ENCODE measurements at regions not wholly inside any gene's neighbourhood (a gene's known extent, or its start where the extent isn't known, plus 50 kb on each side); places are given as distances from the start of the nearest gene placed in this dataset.

DNA sequence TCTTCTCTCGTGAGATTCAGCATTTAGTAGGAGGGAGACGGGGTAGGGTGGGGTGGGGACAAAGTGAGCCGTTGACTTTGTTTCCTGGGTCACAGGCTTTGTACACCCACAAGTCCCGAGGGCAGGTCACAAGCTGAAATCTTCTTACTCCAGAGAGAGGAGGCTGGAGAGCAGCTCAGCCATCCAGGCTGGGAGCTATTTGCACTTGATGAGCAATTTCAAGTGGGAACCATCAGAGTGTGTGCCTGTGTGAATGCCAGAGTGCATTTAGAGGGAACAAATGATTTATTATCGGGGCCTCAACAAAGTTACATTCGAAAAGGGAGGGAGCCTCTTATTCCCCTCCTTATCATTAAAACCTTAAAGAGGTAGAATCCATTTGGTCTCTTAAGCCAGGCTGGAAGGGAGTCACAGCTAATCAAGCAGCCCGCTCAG is 155.7 kb upstream of the JARID2 start:
- H3K27me3 Mint-ChIP-seq (ENCODE audit: insufficient read depth, unreplicated experiment), result no peaks in the 10 kb centered on the region
- ChIA-PET CTCF (no interaction called here), POLR2A (interaction anchor here (0.6 kb wide), 1 partner anchor 305 kb away, joined by 6 read pairs; no protein-coding TSS in a partner anchor)
- no peaks in the 10 kb centered on the region for H3K36me3 Mint-ChIP-seq (ENCODE audit: insufficient read depth, unreplicated experiment)
- no peak overlapping the region for H3K4me3 Mint-ChIP-seq (ENCODE audit: unreplicated experiment)
- intact Hi-C loops (cut with micrococcal nuclease; ENCODE audit: unreplicated experiment), result no loop called here
- no peak overlapping the region for H3K27ac Mint-ChIP-seq (ENCODE audit: unreplicated experiment)
- DNase-seq, result no peak
- no TSS peak for BruUV-seq (replicated peaks)
- no peaks in the 10 kb centered on the region for H3K27me3 ChIP-seq (replicated peaks; ENCODE audit: control insufficient read depth, insufficient read depth, low read length)
- TF ChIP-seq, protein P1, sequence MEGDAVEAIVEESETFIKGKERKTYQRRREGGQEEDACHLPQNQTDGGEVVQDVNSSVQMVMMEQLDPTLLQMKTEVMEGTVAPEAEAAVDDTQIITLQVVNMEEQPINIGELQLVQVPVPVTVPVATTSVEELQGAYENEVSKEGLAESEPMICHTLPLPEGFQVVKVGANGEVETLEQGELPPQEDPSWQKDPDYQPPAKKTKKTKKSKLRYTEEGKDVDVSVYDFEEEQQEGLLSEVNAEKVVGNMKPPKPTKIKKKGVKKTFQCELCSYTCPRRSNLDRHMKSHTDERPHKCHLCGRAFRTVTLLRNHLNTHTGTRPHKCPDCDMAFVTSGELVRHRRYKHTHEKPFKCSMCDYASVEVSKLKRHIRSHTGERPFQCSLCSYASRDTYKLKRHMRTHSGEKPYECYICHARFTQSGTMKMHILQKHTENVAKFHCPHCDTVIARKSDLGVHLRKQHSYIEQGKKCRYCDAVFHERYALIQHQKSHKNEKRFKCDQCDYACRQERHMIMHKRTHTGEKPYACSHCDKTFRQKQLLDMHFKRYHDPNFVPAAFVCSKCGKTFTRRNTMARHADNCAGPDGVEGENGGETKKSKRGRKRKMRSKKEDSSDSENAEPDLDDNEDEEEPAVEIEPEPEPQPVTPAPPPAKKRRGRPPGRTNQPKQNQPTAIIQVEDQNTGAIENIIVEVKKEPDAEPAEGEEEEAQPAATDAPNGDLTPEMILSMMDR (IDR thresholded peaks at IDR 0.05; ENCODE audit: insufficient read depth in 1 of 2, low read depth in 1 of 2, low read length in 1 of 2, severe bottlenecking in 1 of 2, unreplicated experiment in 1 of 2), result no peak
- no peaks in the 10 kb centered on the region for H3K4me1 Mint-ChIP-seq (ENCODE audit: low read depth, unreplicated experiment)
- no peaks in the 10 kb centered on the region for H3K9me3 ChIP-seq
- no peaks in the 10 kb centered on the region for H3K9me3 Mint-ChIP-seq (ENCODE audit: unreplicated experiment)
- H3K36me3 ChIP-seq (ENCODE audit: control insufficient read depth, insufficient read depth, low read length), result no peaks in the 10 kb centered on the region
- H3K4me3 ChIP-seq (ENCODE audit: low read depth, low read length), result no peak overlapping the region
- H3K4me1 ChIP-seq, result no peaks in the 10 kb centered on the region

DNA sequence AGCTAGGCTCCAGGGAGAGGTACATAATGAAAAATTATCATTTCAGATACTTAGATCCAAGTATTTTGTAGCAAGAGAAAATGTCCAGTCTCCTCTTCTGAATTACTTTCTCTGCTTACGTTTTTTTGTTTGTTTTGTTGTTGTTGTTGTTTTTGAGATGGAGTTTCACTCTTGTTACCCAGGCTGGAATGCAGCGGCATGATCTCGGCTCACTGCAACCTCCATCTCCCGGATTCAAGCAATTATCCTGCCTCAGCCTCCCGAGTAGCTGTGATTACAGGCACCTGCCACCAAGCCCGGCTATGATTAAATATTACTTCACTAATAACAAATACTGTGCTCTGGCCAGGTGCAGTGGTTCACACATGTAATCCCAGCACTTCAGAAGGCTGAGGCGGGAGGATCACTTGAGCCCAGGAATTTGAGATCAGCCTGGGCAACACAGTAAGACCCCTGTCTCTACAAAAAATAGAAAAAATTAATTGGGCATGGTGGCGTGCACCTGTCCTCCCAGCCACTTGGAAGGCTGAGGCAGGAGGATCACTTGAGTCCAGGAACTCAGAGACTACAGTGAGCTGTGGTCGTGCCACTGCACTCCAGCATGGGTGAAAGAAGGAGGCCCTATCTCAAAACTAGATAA is 155.0 kb upstream of the JARID2 start:
- no peaks in the 10 kb centered on the region for H3K36me3 ChIP-seq (ENCODE audit: control insufficient read depth, insufficient read depth, low read length)
- Mint-ChIP-seq H3K9me3 (ENCODE audit: unreplicated experiment) (no peaks in the 10 kb centered on the region), H3K27ac (ENCODE audit: unreplicated experiment) (no peak overlapping the region), H3K4me1 (ENCODE audit: low read depth, unreplicated experiment) (no peaks in the 10 kb centered on the region), H3K4me3 (ENCODE audit: unreplicated experiment) (no peak overlapping the region), H3K36me3 (ENCODE audit: insufficient read depth, unreplicated experiment) (no peaks in the 10 kb centered on the region), H3K27me3 (ENCODE audit: insufficient read depth, unreplicated experiment) (no peaks in the 10 kb centered on the region)
- H3K27me3 ChIP-seq (replicated peaks; ENCODE audit: control insufficient read depth, insufficient read depth, low read length), result no peaks in the 10 kb centered on the region
- ChIA-PET CTCF (no interaction called here), POLR2A (no interaction called here)
- H3K4me1 ChIP-seq, result no peaks in the 10 kb centered on the region
- intact Hi-C loops (cut with micrococcal nuclease; ENCODE audit: unreplicated experiment), result no loop called here
- H3K4me3 ChIP-seq (ENCODE audit: low read depth, low read length), result no peak overlapping the region
- no peak for DNase-seq
- no TSS peak for BruUV-seq (replicated peaks)
- TF ChIP-seq, protein P1 (IDR thresholded peaks at IDR 0.05; ENCODE audit: insufficient read depth in 1 of 2, low read depth in 1 of 2, low read length in 1 of 2, severe bottlenecking in 1 of 2, unreplicated experiment in 1 of 2), result no peak
- no peaks in the 10 kb centered on the region for H3K9me3 ChIP-seq

DNA sequence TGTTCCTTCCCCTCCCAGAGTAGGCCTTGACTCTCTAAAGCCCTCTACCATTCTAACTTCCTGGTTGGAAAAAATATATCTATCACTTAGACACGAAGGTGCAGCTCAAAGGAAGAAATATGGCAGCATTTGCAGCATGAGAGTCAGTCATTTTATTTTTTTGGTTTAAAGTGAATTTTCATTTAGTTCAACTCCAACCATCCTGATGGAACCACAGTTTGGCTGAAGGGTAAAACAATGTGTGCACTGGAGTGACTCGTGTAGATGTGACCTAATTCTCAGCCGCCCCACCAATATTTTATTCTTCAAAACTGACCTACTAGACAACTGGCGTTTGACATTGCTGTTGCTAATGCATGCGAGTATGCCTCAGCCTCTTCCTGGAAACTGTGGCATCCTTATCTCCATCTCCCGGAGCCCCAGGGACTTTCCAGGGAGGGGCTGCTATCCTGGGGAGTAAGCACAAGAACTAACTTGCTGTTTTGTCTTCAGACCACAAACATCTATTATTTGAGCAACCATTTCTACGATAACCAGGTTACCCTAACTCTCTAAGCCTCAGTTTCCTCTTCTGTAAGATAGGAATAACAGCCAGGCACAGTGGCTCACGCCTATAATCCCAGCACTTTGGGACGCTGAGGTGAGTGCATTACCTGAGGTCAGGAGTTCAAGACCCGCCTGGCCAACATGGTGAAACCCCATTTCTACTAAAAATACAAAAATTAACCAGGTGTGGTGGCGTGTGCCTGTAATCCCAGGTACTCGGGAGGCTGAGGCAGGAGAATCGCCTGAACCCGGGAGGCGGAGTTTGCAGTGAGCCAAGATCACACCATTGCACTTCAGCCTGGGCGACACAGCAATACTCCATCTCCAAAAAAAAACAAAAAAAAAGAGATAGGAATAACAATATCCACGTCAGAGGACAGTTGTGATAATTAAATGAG is 148.7 kb upstream of the JARID2 start:
- TF ChIP-seq, protein P1 (IDR thresholded peaks at IDR 0.05; ENCODE audit: insufficient read depth in 1 of 2, low read depth in 1 of 2, low read length in 1 of 2, severe bottlenecking in 1 of 2, unreplicated experiment in 1 of 2), result no peak
- Histone ChIP-seq H3K4me3 (ENCODE audit: low read depth, low read length) (no peak overlapping the region), H3K36me3 (ENCODE audit: control insufficient read depth, insufficient read depth, low read length) (no peaks in the 10 kb centered on the region), H3K27me3 (replicated peaks; ENCODE audit: control insufficient read depth, insufficient read depth, low read length) (no peaks in the 10 kb centered on the region), H3K9me3 (no peaks in the 10 kb centered on the region), H3K4me1 (no peaks in the 10 kb centered on the region)
- no peaks in the 10 kb centered on the region for H3K36me3 Mint-ChIP-seq (ENCODE audit: insufficient read depth, unreplicated experiment)
- H3K27ac Mint-ChIP-seq (ENCODE audit: unreplicated experiment), result no peak overlapping the region
- H3K27me3 Mint-ChIP-seq (ENCODE audit: insufficient read depth, unreplicated experiment), result no peaks in the 10 kb centered on the region
- no peak overlapping the region for H3K4me3 Mint-ChIP-seq (ENCODE audit: unreplicated experiment)
- no peaks in the 10 kb centered on the region for H3K9me3 Mint-ChIP-seq (ENCODE audit: unreplicated experiment)
- intact Hi-C loops (cut with micrococcal nuclease; ENCODE audit: unreplicated experiment), result no loop called here
- CTCF ChIA-PET, result no interaction called here
- no peak for DNase-seq
- no peaks in the 10 kb centered on the region for H3K4me1 Mint-ChIP-seq (ENCODE audit: low read depth, unreplicated experiment)
- BruUV-seq (replicated peaks), result no TSS peak
- POLR2A ChIA-PET, result no interaction called here

Data from Caco-2 (cell line).